ENCODE measurements at regions not wholly inside any gene's neighbourhood (a gene's known extent, or its start where the extent isn't known, plus 50 kb on each side); places are given as distances from the start of the nearest gene placed in this dataset.

GRCh38 chr4:89599026-89599425, 237.9 kb downstream of the SNCA start:
- H3K27me3 ChIP-seq = no peaks in the 10 kb centered on the region
- no peak for DNase-seq
- H3K9ac ChIP-seq (ENCODE audit: low read depth in 2 of 2, low read length in 2 of 2) = no peak overlapping the region
- H3K27ac ChIP-seq = no peak overlapping the region
- H3K4me3 ChIP-seq = no peak overlapping the region
- H3K36me3 ChIP-seq = no peaks in the 10 kb centered on the region
- TF ChIP-seq, protein P1, sequence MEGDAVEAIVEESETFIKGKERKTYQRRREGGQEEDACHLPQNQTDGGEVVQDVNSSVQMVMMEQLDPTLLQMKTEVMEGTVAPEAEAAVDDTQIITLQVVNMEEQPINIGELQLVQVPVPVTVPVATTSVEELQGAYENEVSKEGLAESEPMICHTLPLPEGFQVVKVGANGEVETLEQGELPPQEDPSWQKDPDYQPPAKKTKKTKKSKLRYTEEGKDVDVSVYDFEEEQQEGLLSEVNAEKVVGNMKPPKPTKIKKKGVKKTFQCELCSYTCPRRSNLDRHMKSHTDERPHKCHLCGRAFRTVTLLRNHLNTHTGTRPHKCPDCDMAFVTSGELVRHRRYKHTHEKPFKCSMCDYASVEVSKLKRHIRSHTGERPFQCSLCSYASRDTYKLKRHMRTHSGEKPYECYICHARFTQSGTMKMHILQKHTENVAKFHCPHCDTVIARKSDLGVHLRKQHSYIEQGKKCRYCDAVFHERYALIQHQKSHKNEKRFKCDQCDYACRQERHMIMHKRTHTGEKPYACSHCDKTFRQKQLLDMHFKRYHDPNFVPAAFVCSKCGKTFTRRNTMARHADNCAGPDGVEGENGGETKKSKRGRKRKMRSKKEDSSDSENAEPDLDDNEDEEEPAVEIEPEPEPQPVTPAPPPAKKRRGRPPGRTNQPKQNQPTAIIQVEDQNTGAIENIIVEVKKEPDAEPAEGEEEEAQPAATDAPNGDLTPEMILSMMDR (IDR thresholded peaks at IDR 0.05) = no peak
- no peaks in the 10 kb centered on the region for H3K4me1 ChIP-seq
- no peaks in the 10 kb centered on the region for H3K9me3 ChIP-seq
- intact Hi-C loops (cut with DNase I) = no loop called here

- Histone ChIP-seq H3K4me3 (no peak overlapping the region), H3K9me3 (no peaks in the 10 kb centered on the region), H3K27me3 (no peaks in the 10 kb centered on the region), H3K9ac (ENCODE audit: low read depth in 2 of 2, low read length in 2 of 2) (no peak overlapping the region), H3K27ac (no peak overlapping the region), H3K4me1 (no peaks in the 10 kb centered on the region), H3K36me3 (no peaks in the 10 kb centered on the region)
- DNase-seq = no peak
- TF ChIP-seq, protein P1 (IDR thresholded peaks at IDR 0.05) = no peak
- intact Hi-C loops (cut with DNase I) = no loop called here
These were observed 238.4 kb downstream of the SNCA start for GRCh38 chr4:89598602-89599001.

GRCh38 chr4:89595125-89595789, 241.7 kb downstream of the SNCA start:
- no peak overlapping the region for H3K27ac ChIP-seq
- H3K9me3 ChIP-seq = no peaks in the 10 kb centered on the region
- no peaks in the 10 kb centered on the region for H3K36me3 ChIP-seq
- intact Hi-C loops (cut with DNase I) = no loop called here
- H3K27me3 ChIP-seq = no peaks in the 10 kb centered on the region
- H3K4me1 ChIP-seq = no peaks in the 10 kb centered on the region
- no peak overlapping the region for H3K9ac ChIP-seq (ENCODE audit: low read depth in 2 of 2, low read length in 2 of 2)
- H3K4me3 ChIP-seq = no peak overlapping the region
- TF ChIP-seq, protein P1 (IDR thresholded peaks at IDR 0.05) = no peak
- DNase-seq = no peak

DNA sequence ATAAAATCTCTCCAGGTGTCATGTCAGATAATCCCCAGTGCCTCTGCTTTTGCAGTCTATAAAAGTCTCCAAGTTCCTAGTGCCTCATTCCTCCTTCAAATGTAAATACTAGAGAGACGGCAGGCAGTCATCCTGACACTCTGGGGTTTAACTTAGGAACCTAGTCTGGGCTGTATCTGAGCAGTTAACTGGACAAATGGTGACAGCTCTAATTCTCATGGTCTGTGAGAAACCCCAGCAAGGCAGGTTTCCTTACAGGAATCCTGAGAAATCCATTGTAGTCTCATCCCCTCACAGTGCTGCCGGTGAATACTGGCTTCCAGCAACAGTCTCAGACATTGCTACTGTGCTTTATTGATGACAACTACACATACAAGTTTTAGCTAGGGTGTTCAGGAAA, 246.8 kb downstream of the SNCA start:
- Histone ChIP-seq H3K4me3 (no peak overlapping the region), H3K9ac (ENCODE audit: low read depth in 2 of 2, low read length in 2 of 2) (no peak overlapping the region), H3K27me3 (no peaks in the 10 kb centered on the region), H3K27ac (no peak overlapping the region), H3K9me3 (no peaks in the 10 kb centered on the region), H3K4me1 (no peaks in the 10 kb centered on the region), H3K36me3 (no peaks in the 10 kb centered on the region)
- TF ChIP-seq, protein P1 (IDR thresholded peaks at IDR 0.05) = no peak
- intact Hi-C loops (cut with DNase I) = no loop called here
- DNase-seq = no peak

GRCh38 chr4:89588421-89588820, 248.5 kb downstream of the SNCA start:
- Histone ChIP-seq H3K27me3 (no peaks in the 10 kb centered on the region), H3K4me1 (no peaks in the 10 kb centered on the region), H3K9ac (ENCODE audit: low read depth in 2 of 2, low read length in 2 of 2) (no peak overlapping the region), H3K27ac (no peak overlapping the region), H3K9me3 (no peaks in the 10 kb centered on the region), H3K4me3 (no peak overlapping the region), H3K36me3 (no peaks in the 10 kb centered on the region)
- TF ChIP-seq, protein P1 (IDR thresholded peaks at IDR 0.05) = no peak
- DNase-seq = no peak
- intact Hi-C loops (cut with DNase I) = no loop called here
